ENCODE measurements at regions not wholly inside any gene's neighbourhood (a gene's known extent, or its start where the extent isn't known, plus 50 kb on each side); places are given as distances from the start of the nearest gene placed in this dataset.
"Not testable (repeated sequence)": the region's sequence is repeated elsewhere in the genome, so short reads cannot be mapped to it uniquely, and the experiment has no call there.

DNA sequence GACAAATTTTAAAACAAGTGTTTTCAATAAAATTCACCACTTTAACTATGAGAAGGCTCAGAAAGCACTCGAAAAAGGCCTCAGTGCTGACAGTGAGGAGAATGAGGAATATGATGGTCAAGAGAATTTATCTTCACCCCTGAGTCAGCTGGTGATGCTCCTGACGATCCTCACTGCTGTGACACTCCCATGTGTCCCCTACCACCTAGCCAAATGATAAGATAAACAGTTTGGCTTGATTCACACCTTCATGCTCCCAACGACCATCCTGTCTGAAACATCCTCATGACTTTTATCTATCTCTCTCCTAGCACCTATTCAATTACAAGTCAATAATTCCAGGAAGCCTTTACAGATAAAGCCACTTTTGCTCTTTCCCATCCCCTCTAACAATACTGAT lies 66.0 kb upstream of the PDPR start:
- TF ChIP-seq POLR2AphosphoS5, POU2F2, POLR2A, TAF1 (IDR thresholded peaks at IDR 0.05; ENCODE audit: low read depth, low read length): not testable (repeated sequence)
